ENCODE measurements at regions not wholly inside any gene's neighbourhood (a gene's known extent, or its start where the extent isn't known, plus 50 kb on each side); places are given as distances from the start of the nearest gene placed in this dataset.
A peak's percentile ranks its signal among the peaks of the same experiment; 100 is the strongest.

DNA sequence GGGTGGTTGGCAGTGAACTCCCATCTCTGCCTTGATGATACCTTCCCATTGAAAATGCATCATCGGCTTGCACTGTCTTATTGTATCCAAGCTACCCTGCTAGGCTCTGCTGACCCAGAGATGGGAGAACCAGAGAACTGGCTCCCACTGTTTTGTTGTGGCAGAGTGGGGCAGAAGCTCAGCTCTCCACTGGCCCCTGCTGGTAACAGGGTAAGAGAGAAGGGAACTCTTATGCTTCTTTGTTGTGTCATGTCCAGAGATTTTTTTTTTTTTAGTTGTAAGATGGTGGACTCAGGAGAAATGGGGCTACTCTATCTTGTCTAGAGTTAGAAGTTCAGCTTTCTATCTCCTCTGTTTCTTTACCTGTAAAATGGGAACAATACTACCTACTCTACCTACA is 100.5 kb upstream of the SDK1 start:
- TF ChIP-seq CTCF (IDR thresholded peaks at IDR 0.05; ENCODE audit: borderline replicate concordance, extremely low read depth, insufficient read depth): peak; percentile 23
- Histone ChIP-seq H3K4me3 (ENCODE audit: low read length in 3 of 3) (no peak overlapping the region), H3K27me3 (ENCODE audit: control insufficient read depth, insufficient read depth, low read length) (no peaks in the 10 kb centered on the region), H3K9ac (ENCODE audit: low read length in 3 of 3) (no peak overlapping the region), H3K4me1 (ENCODE audit: control insufficient read depth in 2 of 3, insufficient read depth in 2 of 3, low read depth in 1 of 3, low read length in 3 of 3) (no peaks in the 10 kb centered on the region), H3K9me3 (ENCODE audit: control insufficient read depth in 2 of 3, insufficient read depth in 1 of 3, low read length in 3 of 3) (peaks cover 0 to 4% (median 0%) of the 10 kb centered on the region in 3 donors), H3K36me3 (ENCODE audit: control insufficient read depth in 2 of 3, insufficient read depth in 3 of 3, low read length in 3 of 3) (no peaks in the 10 kb centered on the region), H3K27ac (ENCODE audit: low read depth in 2 of 2, low read length in 2 of 2) (no peak overlapping the region)
- DNase-seq (peak in 2 of 5 donors; percentile 24 to 31), FAIRE-seq (no peak)
- intact Hi-C loops (cut with DNase I): no loop called here

DNA sequence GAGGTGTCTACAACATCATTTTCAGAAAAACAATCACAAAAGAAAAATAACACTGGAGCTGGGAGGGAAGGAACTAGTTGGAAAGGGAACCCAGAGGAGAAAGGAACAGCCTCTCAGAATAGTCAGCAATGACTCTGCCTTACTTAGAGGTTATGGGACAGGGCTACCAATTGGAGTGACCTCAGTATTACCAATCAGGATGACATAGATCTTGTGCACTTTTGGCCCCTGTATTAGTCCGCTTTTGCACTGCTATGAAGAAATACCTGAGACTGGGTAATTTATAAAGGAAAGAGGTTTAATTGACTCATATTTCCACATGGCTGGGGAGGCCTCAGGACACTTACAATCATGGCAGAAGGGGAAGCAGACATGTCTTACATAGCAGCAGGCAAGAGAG is 99.7 kb upstream of the SDK1 start:
- DNase-seq (no peak), FAIRE-seq (no peak)
- no peaks in the 10 kb centered on the region for H3K4me1 ChIP-seq (ENCODE audit: control insufficient read depth in 2 of 3, insufficient read depth in 2 of 3, low read depth in 1 of 3, low read length in 3 of 3)
- no peak overlapping the region for H3K27ac ChIP-seq (ENCODE audit: low read depth in 2 of 2, low read length in 2 of 2)
- H3K9ac ChIP-seq (ENCODE audit: low read length in 3 of 3): no peak overlapping the region
- H3K4me3 ChIP-seq (ENCODE audit: low read length in 3 of 3): no peak overlapping the region
- no peaks in the 10 kb centered on the region for H3K27me3 ChIP-seq (ENCODE audit: control insufficient read depth, insufficient read depth, low read length)
- intact Hi-C loops (cut with DNase I): no loop called here
- no peaks in the 10 kb centered on the region for H3K36me3 ChIP-seq (ENCODE audit: control insufficient read depth in 2 of 3, insufficient read depth in 3 of 3, low read length in 3 of 3)
- peaks cover 0 to 4% (median 0%) of the 10 kb centered on the region in 3 donors for H3K9me3 ChIP-seq (ENCODE audit: control insufficient read depth in 2 of 3, insufficient read depth in 1 of 3, low read length in 3 of 3)
- TF ChIP-seq CTCF (IDR thresholded peaks at IDR 0.05; ENCODE audit: borderline replicate concordance, extremely low read depth, insufficient read depth): no peak

GRCh38 chr7:3201937-3202710 is 98.9 kb upstream of the SDK1 start:
- peaks cover 0 to 4% (median 0%) of the 10 kb centered on the region in 3 donors for H3K9me3 ChIP-seq (ENCODE audit: control insufficient read depth in 2 of 3, insufficient read depth in 1 of 3, low read length in 3 of 3)
- H3K9ac ChIP-seq (ENCODE audit: low read length in 3 of 3): no peak overlapping the region
- FAIRE-seq (no peak), DNase-seq (peak in 3 of 5 donors; percentile 6 to 47 (median 9))
- no peaks in the 10 kb centered on the region for H3K27me3 ChIP-seq (ENCODE audit: control insufficient read depth, insufficient read depth, low read length)
- no peak overlapping the region for H3K27ac ChIP-seq (ENCODE audit: low read depth in 2 of 2, low read length in 2 of 2)
- no peak overlapping the region for H3K4me3 ChIP-seq (ENCODE audit: low read length in 3 of 3)
- no peaks in the 10 kb centered on the region for H3K36me3 ChIP-seq (ENCODE audit: control insufficient read depth in 2 of 3, insufficient read depth in 3 of 3, low read length in 3 of 3)
- intact Hi-C loops (cut with DNase I): no loop called here
- no peaks in the 10 kb centered on the region for H3K4me1 ChIP-seq (ENCODE audit: control insufficient read depth in 2 of 3, insufficient read depth in 2 of 3, low read depth in 1 of 3, low read length in 3 of 3)
- TF ChIP-seq CTCF (IDR thresholded peaks at IDR 0.05; ENCODE audit: borderline replicate concordance, extremely low read depth, insufficient read depth): no peak

Data from kidney (tissue), 13 donors.